HUES48 (cell line): ENCODE measurements at regions not wholly inside any gene's neighbourhood (a gene's known extent, or its start where the extent isn't known, plus 50 kb on each side); places are given as distances from the start of the nearest gene placed in this dataset.
A peak's percentile ranks its signal among the peaks of the same experiment; 100 is the strongest.

Experiments
- H3K27ac ChIP-seq: one replicate; pipeline ENCODE4 v1.7.0; 2013; ENCODE audit warnings: low read depth, low read length, inconsistent platforms
- H3K27me3 ChIP-seq: 2 replicates; pipeline ENCODE4 v1.6.1; 2013; ENCODE audit warnings: mild to moderate bottlenecking, low read length; ENCODE audit not compliant: control insufficient read depth, insufficient read depth
- H3K36me3 ChIP-seq: 2 replicates; pipeline ENCODE4 v1.6.1; 2013; ENCODE audit warnings: low read length; ENCODE audit not compliant: control insufficient read depth, insufficient read depth
- H3K4me1 ChIP-seq: 2 replicates; pipeline ENCODE4 v1.6.1; 2013; ENCODE audit warnings: mild to moderate bottlenecking, low read length; ENCODE audit not compliant: control insufficient read depth, insufficient read depth
- H3K4me3 ChIP-seq: 2 replicates; pipeline ENCODE4 v1.5.1; 2013; ENCODE audit warnings: mild to moderate bottlenecking, low read depth, low read length
- H3K9ac ChIP-seq: 2 replicates; pipeline ENCODE4 v1.6.1; 2013; ENCODE audit warnings: mild to moderate bottlenecking, low read depth, low read length, moderate library complexity
- H3K9me3 ChIP-seq: 2 replicates; pipeline ENCODE4 v1.6.1; 2013; ENCODE audit warnings: low read length; ENCODE audit not compliant: control insufficient read depth, insufficient read depth

DNA sequence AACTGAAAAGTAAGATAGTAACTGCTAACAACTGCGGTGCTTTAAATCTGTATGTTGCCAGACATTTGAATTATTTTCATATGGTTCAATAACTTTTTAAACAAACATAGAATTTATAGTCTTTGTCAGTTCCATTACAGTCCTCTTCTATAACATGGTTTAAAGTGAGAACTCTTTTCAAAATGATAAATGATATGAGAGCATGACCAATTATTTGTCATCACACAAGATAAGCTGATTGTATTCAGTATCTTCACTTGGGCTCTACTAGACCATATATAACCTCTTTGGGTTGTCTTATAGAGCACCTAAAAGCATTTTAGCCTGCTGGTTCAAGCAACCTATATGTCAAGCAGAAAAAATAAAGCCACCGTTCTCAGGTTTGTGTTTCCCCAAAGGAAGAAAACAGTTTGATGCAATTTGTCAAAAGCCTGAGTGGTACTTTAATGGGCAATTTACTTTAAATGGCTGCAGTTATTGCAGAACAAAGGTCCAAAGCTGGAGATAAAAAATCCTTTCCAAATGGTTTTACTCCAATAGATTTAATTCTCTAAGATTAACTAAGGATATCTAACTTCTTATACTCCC, 298.4 kb downstream of the FSIP2 start:
- H3K27ac ChIP-seq, result no peak overlapping the region
- no peaks in the 10 kb centered on the region for H3K27me3 ChIP-seq
- H3K9ac ChIP-seq, result no peak overlapping the region
- no peaks in the 10 kb centered on the region for H3K36me3 ChIP-seq
- no peaks in the 10 kb centered on the region for H3K4me1 ChIP-seq
- H3K9me3 ChIP-seq, result no peaks in the 10 kb centered on the region
- H3K4me3 ChIP-seq, result no peak overlapping the region

DNA sequence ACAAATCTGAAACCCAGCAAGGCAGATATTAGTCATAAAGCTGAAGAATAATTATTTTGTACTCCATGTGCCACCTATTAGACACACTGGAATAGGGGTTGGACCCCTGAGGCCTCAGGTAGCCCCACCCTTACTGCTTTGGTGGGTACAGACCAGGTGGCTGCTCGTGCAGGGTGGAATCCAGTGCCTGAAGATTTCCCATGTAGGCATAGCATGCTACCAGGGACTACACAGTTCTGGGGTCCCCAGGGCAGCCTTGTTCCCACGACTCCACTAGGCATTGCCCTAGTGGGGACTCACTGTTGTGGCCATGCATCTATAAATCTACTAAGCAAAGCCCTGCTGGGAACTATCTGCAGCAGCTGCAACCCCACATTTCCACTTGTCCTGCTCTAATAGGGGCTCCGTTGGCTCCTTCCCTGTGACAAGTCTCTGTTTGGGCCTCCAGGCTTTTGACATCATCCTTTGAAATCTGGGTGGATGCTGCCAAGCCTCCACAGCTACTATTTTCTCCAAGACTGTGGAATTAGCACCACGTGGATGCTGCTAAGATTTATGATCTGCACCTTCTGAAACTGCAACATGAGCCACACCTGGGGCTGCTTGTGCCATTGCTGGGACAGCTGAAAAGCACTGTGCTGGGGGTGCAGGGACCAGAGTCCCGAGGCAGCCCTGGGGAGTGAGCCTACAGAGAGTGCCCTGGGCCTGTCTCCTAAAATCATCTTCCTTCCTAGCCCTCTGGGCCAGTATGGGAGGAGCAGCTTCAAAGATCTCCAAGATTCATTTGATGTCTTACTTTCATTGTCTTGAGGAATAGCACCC, 303.8 kb downstream of the FSIP2 start:
- Histone ChIP-seq H3K9me3 (no peaks in the 10 kb centered on the region), H3K36me3 (no peaks in the 10 kb centered on the region), H3K27ac (no peak overlapping the region), H3K9ac (no peak overlapping the region), H3K4me1 (no peaks in the 10 kb centered on the region), H3K4me3 (no peak overlapping the region), H3K27me3 (no peaks in the 10 kb centered on the region)

GRCh38 chr2:186044761-186045160, 306.2 kb downstream of the FSIP2 start:
- Histone ChIP-seq H3K9ac (no peak overlapping the region), H3K4me3 (no peak overlapping the region), H3K9me3 (no peaks in the 10 kb centered on the region), H3K4me1 (no peaks in the 10 kb centered on the region), H3K36me3 (no peaks in the 10 kb centered on the region), H3K27ac (no peak overlapping the region), H3K27me3 (no peaks in the 10 kb centered on the region)

- Histone ChIP-seq H3K27ac (no peak overlapping the region), H3K4me3 (no peak overlapping the region), H3K4me1 (peaks cover 8% of the 10 kb centered on the region; the same call in 1 of the 2 replicates), H3K9me3 (no peaks in the 10 kb centered on the region), H3K36me3 (no peaks in the 10 kb centered on the region), H3K9ac (no peak overlapping the region), H3K27me3 (no peaks in the 10 kb centered on the region)
These were observed 314.3 kb downstream of the FSIP2 start for GRCh38 chr2:186052930-186053329.

DNA sequence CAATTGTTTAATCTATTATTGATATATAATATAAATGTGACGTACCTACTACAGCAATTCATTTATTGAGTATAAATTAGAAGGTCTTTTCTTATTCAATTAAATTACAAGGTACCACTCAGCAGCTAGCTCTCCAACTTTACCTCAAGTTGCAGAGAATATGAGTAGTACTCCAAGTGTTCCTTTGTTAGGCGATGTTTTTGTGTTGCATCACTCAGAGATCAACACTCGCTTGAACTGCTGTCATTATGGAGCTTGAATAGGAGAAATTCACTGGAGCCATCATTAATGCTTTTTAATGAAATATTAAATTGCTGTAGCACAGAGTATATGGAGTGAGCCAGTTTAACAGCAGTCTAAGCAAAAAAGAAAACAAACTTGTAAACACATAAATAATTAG, 320.0 kb downstream of the FSIP2 start:
- Histone ChIP-seq H3K36me3 (no peaks in the 10 kb centered on the region), H3K9ac (no peak overlapping the region), H3K27me3 (no peaks in the 10 kb centered on the region), H3K4me1 (peaks cover 18% of the 10 kb centered on the region), H3K9me3 (no peaks in the 10 kb centered on the region), H3K4me3 (no peak overlapping the region), H3K27ac (no peak overlapping the region)

- Histone ChIP-seq H3K36me3 (no peaks in the 10 kb centered on the region), H3K27ac (peak overlapping the region; percentile 1), H3K4me1 (peaks cover 18% of the 10 kb centered on the region), H3K9ac (no peak overlapping the region), H3K27me3 (no peaks in the 10 kb centered on the region), H3K4me3 (no peak overlapping the region), H3K9me3 (no peaks in the 10 kb centered on the region)
These were observed 320.5 kb downstream of the FSIP2 start for GRCh38 chr2:186059096-186059495.

- Histone ChIP-seq H3K27ac (no peak overlapping the region), H3K9me3 (no peaks in the 10 kb centered on the region), H3K36me3 (no peaks in the 10 kb centered on the region), H3K4me3 (no peak overlapping the region), H3K27me3 (no peaks in the 10 kb centered on the region), H3K9ac (no peak overlapping the region), H3K4me1 (peaks cover 18% of the 10 kb centered on the region)
These were observed 322.3 kb downstream of the FSIP2 start for GRCh38 chr2:186060744-186061440.

DNA sequence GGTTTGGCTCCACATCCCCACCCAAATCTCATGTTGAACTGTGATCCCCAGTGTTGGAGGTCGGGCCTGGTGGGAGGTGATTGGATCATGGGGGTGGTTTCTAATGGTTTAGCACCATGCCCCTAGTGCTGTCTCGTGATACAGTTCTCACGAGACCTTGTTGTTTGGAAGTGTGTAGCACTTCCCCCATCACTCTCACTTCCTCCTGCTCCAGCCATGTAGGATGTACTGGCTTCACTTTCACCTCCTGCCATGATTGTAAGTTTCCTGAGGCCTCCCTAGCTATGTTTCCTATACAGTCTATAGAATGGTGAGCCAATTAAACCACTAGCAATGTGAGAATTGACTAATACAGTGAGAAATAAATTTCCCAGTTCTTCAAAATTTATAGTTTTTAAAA, 325.9 kb downstream of the FSIP2 start:
- no peaks in the 10 kb centered on the region for H3K36me3 ChIP-seq
- no peak overlapping the region for H3K4me3 ChIP-seq
- no peaks in the 10 kb centered on the region for H3K9me3 ChIP-seq
- H3K27ac ChIP-seq, result no peak overlapping the region
- H3K9ac ChIP-seq, result no peak overlapping the region
- 0 out of 2 replicates have a peak, but pooled peaks cover 4% of the 10 kb centered on the region for H3K4me1 ChIP-seq
- no peaks in the 10 kb centered on the region for H3K27me3 ChIP-seq

DNA sequence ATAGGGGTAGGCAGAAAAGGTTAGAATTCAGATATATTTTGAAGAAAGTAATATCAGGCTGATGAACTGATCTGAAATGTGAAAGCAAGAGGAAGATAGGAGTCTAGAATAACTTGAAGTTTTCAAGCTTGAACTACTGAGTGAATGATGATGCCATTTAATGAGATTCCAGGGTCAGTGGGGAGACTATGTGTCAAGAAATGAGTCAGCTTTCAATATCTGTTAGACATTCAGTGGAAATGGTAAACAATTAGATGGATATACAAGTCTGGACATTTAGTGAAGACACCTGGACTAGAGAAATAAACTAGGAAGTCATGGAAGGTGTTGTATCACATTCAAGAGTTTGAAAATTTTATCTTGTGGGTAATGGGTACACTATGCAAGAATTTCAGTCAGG, 326.9 kb downstream of the FSIP2 start:
- Histone ChIP-seq H3K27me3 (no peaks in the 10 kb centered on the region), H3K9ac (no peak overlapping the region), H3K4me3 (no peak overlapping the region), H3K36me3 (no peaks in the 10 kb centered on the region), H3K9me3 (no peaks in the 10 kb centered on the region), H3K4me1 (no peaks in the 10 kb centered on the region), H3K27ac (no peak overlapping the region)

DNA sequence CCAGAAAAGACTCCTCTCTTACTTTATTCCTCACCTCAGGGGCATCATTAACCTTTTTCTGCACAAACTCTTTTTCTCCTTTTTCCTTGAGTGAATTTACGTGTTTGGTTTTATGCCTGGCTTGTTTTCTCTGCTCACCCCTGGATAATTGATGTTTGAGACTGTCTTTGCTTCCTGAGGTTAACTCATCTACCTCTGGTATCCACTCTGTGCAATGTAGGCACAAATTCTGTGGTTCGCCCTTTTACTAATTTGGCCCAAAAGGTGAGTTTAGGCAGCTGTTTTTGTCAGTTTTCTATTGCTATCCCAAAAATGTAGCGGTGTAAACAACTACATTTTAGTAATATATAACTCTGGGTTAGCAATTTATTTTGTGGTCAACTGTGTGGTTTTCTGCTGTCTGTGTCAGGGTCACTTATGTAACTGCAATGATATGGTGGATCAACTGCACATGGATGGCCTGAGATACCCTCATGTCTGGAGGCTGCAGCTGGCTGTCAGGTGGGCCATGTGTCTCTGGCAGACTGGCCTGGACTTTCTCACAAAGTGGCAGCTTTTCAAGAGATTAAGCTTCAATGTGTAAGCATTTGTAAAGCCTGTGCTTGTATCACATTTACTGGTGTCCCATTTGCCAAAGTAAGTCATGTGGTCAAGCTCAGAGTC, 329.7 kb downstream of the FSIP2 start:
- no peaks in the 10 kb centered on the region for H3K36me3 ChIP-seq
- H3K4me1 ChIP-seq, result no peaks in the 10 kb centered on the region
- no peak overlapping the region for H3K4me3 ChIP-seq
- H3K9me3 ChIP-seq, result no peaks in the 10 kb centered on the region
- H3K9ac ChIP-seq, result no peak overlapping the region
- no peaks in the 10 kb centered on the region for H3K27me3 ChIP-seq
- H3K27ac ChIP-seq, result no peak overlapping the region

DNA sequence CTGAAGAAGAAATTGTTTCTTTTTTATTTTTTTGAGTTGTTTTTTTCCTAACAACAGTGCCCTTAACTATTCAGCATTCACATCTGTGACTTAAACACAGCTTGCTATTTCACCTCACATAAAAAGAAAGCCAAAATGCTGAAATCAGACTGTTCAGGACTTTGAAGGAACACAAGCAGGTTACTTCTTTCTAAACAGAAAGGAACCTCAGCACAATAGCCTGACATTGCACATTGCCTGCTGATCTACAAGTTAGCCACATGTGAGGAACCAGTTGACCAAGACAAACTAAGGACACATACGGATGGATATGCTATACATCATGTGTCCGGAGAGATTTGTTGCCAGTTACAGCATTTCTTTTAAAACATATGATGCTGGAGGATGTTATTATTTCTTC, 331.1 kb downstream of the FSIP2 start:
- no peaks in the 10 kb centered on the region for H3K9me3 ChIP-seq
- H3K9ac ChIP-seq, result no peak overlapping the region
- no peaks in the 10 kb centered on the region for H3K4me1 ChIP-seq
- H3K36me3 ChIP-seq, result no peaks in the 10 kb centered on the region
- no peak overlapping the region for H3K4me3 ChIP-seq
- H3K27me3 ChIP-seq, result no peaks in the 10 kb centered on the region
- no peak overlapping the region for H3K27ac ChIP-seq
